ENCODE measurements at regions not wholly inside any gene's neighbourhood (a gene's known extent, or its start where the extent isn't known, plus 50 kb on each side); places are given as distances from the start of the nearest gene placed in this dataset.

GRCh38 chr13:105827111-105827809 is 708.2 kb downstream of the EFNB2 start:
- Histone ChIP-seq H3K18ac (ENCODE audit: low read length) (no peak overlapping the region), H3K4me2 (ENCODE audit: insufficient read depth, low read length, poor library complexity, severe bottlenecking) (no peak overlapping the region), H3K79me1 (ENCODE audit: low read depth, low read length) (no peaks in the 10 kb centered on the region), H2BK15ac (ENCODE audit: low read length) (no peak overlapping the region), H3K23ac (ENCODE audit: low read depth, low read length, poor library complexity) (no peak overlapping the region), H4K8ac (ENCODE audit: low read depth, low read length) (no peak overlapping the region), H2AFZ (ENCODE audit: low read length) (peak overlapping the region; percentile 53), H3K4ac (ENCODE audit: low read length) (no peak overlapping the region), H2AK5ac (ENCODE audit: low read depth, low read length) (no peak overlapping the region), H3K27me3 (ENCODE audit: control insufficient read depth in 3 of 3, insufficient read depth in 3 of 3, low read depth in 1 of 3, low read length in 3 of 3) (no peaks in the 10 kb centered on the region), H3K27ac (replicated peaks; ENCODE audit: low read length) (no peak overlapping the region), H4K91ac (ENCODE audit: low read depth, low read length, poor library complexity) (no peak overlapping the region), H3K4me1 (ENCODE audit: control insufficient read depth in 2 of 2, insufficient read depth in 1 of 2, low read depth in 1 of 2, low read length in 2 of 2) (no peaks in the 10 kb centered on the region), H2BK12ac (ENCODE audit: low read length) (no peak overlapping the region), H3K4me3 (ENCODE audit: low read length in 2 of 2) (no peak overlapping the region), H3K9ac (ENCODE audit: low read depth, low read length, poor library complexity) (no peak overlapping the region), H3K14ac (ENCODE audit: low read length) (no peak overlapping the region), H2BK120ac (ENCODE audit: low read depth, low read length) (no peak overlapping the region), H3K9me3 (replicated peaks in 1 of 2; ENCODE audit: control insufficient read depth in 2 of 2, insufficient read depth in 1 of 2, low read depth in 1 of 2, low read length in 2 of 2) (peaks cover 0 to 3% of the 10 kb centered on the region in 2 donors), H2BK5ac (ENCODE audit: low read length) (no peak overlapping the region), H3K36me3 (replicated peaks in 1 of 2; ENCODE audit: control insufficient read depth in 2 of 2, insufficient read depth in 2 of 2, low read length in 2 of 2) (no peaks in the 10 kb centered on the region)
- no peak for DNase-seq (ENCODE audit: low spot score)
- WGBS, 2 donors (ENCODE audit: extremely low coverage in 2 of 2, insufficient read length in 2 of 2, insufficient replicate concordance in 1 of 2) = no CpG with 5 or more reads among the region's 7 CpGs

GRCh38 chr13:105825071-105825470 is 710.4 kb downstream of the EFNB2 start:
- Histone ChIP-seq H3K4ac (ENCODE audit: low read length) (no peak overlapping the region), H2BK12ac (ENCODE audit: low read length) (no peak overlapping the region), H4K8ac (ENCODE audit: low read depth, low read length) (no peak overlapping the region), H3K9me3 (replicated peaks in 1 of 2; ENCODE audit: control insufficient read depth in 2 of 2, insufficient read depth in 1 of 2, low read depth in 1 of 2, low read length in 2 of 2) (peaks cover 0 to 3% of the 10 kb centered on the region in 2 donors), H3K36me3 (replicated peaks in 1 of 2; ENCODE audit: control insufficient read depth in 2 of 2, insufficient read depth in 2 of 2, low read length in 2 of 2) (no peaks in the 10 kb centered on the region), H2BK120ac (ENCODE audit: low read depth, low read length) (no peak overlapping the region), H3K27ac (replicated peaks; ENCODE audit: low read length) (no peak overlapping the region), H2AK5ac (ENCODE audit: low read depth, low read length) (no peak overlapping the region), H2BK5ac (ENCODE audit: low read length) (no peak overlapping the region), H3K14ac (ENCODE audit: low read length) (no peak overlapping the region), H3K9ac (ENCODE audit: low read depth, low read length, poor library complexity) (no peak overlapping the region), H3K23ac (ENCODE audit: low read depth, low read length, poor library complexity) (no peak overlapping the region), H2BK15ac (ENCODE audit: low read length) (no peak overlapping the region), H3K4me1 (ENCODE audit: control insufficient read depth in 2 of 2, insufficient read depth in 1 of 2, low read depth in 1 of 2, low read length in 2 of 2) (no peaks in the 10 kb centered on the region), H3K79me1 (ENCODE audit: low read depth, low read length) (no peaks in the 10 kb centered on the region), H3K18ac (ENCODE audit: low read length) (no peak overlapping the region), H2AFZ (ENCODE audit: low read length) (no peak overlapping the region), H3K27me3 (ENCODE audit: control insufficient read depth in 3 of 3, insufficient read depth in 3 of 3, low read depth in 1 of 3, low read length in 3 of 3) (no peaks in the 10 kb centered on the region), H3K4me2 (ENCODE audit: insufficient read depth, low read length, poor library complexity, severe bottlenecking) (no peak overlapping the region), H4K91ac (ENCODE audit: low read depth, low read length, poor library complexity) (no peak overlapping the region), H3K4me3 (ENCODE audit: low read length in 2 of 2) (no peak overlapping the region)
- WGBS, 2 donors (ENCODE audit: extremely low coverage in 2 of 2, insufficient read length in 2 of 2, insufficient replicate concordance in 1 of 2) = no CpG with 5 or more reads among the region's 1 CpG
- DNase-seq (ENCODE audit: low spot score) = no peak

GRCh38 chr13:105821337-105821736 is 714.1 kb downstream of the EFNB2 start:
- H3K27me3 ChIP-seq (ENCODE audit: control insufficient read depth in 3 of 3, insufficient read depth in 3 of 3, low read depth in 1 of 3, low read length in 3 of 3) = no peaks in the 10 kb centered on the region
- no peaks in the 10 kb centered on the region for H3K79me1 ChIP-seq (ENCODE audit: low read depth, low read length)
- H3K14ac ChIP-seq (ENCODE audit: low read length) = no peak overlapping the region
- H3K27ac ChIP-seq (replicated peaks; ENCODE audit: low read length) = no peak overlapping the region
- H3K4ac ChIP-seq (ENCODE audit: low read length) = no peak overlapping the region
- H3K36me3 ChIP-seq (replicated peaks in 1 of 2; ENCODE audit: control insufficient read depth in 2 of 2, insufficient read depth in 2 of 2, low read length in 2 of 2) = no peaks in the 10 kb centered on the region
- H3K4me3 ChIP-seq (ENCODE audit: low read length in 2 of 2) = no peak overlapping the region
- H2BK12ac ChIP-seq (ENCODE audit: low read length) = no peak overlapping the region
- peaks cover 0 to 3% of the 10 kb centered on the region in 2 donors for H3K9me3 ChIP-seq (replicated peaks in 1 of 2; ENCODE audit: control insufficient read depth in 2 of 2, insufficient read depth in 1 of 2, low read depth in 1 of 2, low read length in 2 of 2)
- no peak overlapping the region for H3K4me2 ChIP-seq (ENCODE audit: insufficient read depth, low read length, poor library complexity, severe bottlenecking)
- no peak overlapping the region for H2BK15ac ChIP-seq (ENCODE audit: low read length)
- no peak overlapping the region for H4K8ac ChIP-seq (ENCODE audit: low read depth, low read length)
- H2AFZ ChIP-seq (ENCODE audit: low read length) = no peak overlapping the region
- H3K23ac ChIP-seq (ENCODE audit: low read depth, low read length, poor library complexity) = no peak overlapping the region
- H2BK120ac ChIP-seq (ENCODE audit: low read depth, low read length) = no peak overlapping the region
- DNase-seq (ENCODE audit: low spot score) = no peak
- no peak overlapping the region for H4K91ac ChIP-seq (ENCODE audit: low read depth, low read length, poor library complexity)
- H3K9ac ChIP-seq (ENCODE audit: low read depth, low read length, poor library complexity) = no peak overlapping the region
- H2BK5ac ChIP-seq (ENCODE audit: low read length) = no peak overlapping the region
- H3K4me1 ChIP-seq (ENCODE audit: control insufficient read depth in 2 of 2, insufficient read depth in 1 of 2, low read depth in 1 of 2, low read length in 2 of 2) = peaks cover 0 to 2% of the 10 kb centered on the region in 2 donors
- WGBS, 2 donors (ENCODE audit: extremely low coverage in 2 of 2, insufficient read length in 2 of 2, insufficient replicate concordance in 1 of 2) = no CpG with 5 or more reads among the region's 2 CpGs
- no peak overlapping the region for H3K18ac ChIP-seq (ENCODE audit: low read length)
- no peak overlapping the region for H2AK5ac ChIP-seq (ENCODE audit: low read depth, low read length)

GRCh38 chr13:105820415-105820814 is 715.0 kb downstream of the EFNB2 start:
- Histone ChIP-seq H3K18ac (ENCODE audit: low read length) (no peak overlapping the region), H2BK120ac (ENCODE audit: low read depth, low read length) (no peak overlapping the region), H3K27ac (replicated peaks; ENCODE audit: low read length) (no peak overlapping the region), H3K9me3 (replicated peaks in 1 of 2; ENCODE audit: control insufficient read depth in 2 of 2, insufficient read depth in 1 of 2, low read depth in 1 of 2, low read length in 2 of 2) (peaks cover 0 to 3% of the 10 kb centered on the region in 2 donors), H3K4me3 (ENCODE audit: low read length in 2 of 2) (no peak overlapping the region), H2BK12ac (ENCODE audit: low read length) (no peak overlapping the region), H4K8ac (ENCODE audit: low read depth, low read length) (no peak overlapping the region), H2BK15ac (ENCODE audit: low read length) (no peak overlapping the region), H3K14ac (ENCODE audit: low read length) (no peak overlapping the region), H3K4ac (ENCODE audit: low read length) (no peak overlapping the region), H3K27me3 (ENCODE audit: control insufficient read depth in 3 of 3, insufficient read depth in 3 of 3, low read depth in 1 of 3, low read length in 3 of 3) (no peaks in the 10 kb centered on the region), H3K23ac (ENCODE audit: low read depth, low read length, poor library complexity) (no peak overlapping the region), H3K9ac (ENCODE audit: low read depth, low read length, poor library complexity) (no peak overlapping the region), H4K91ac (ENCODE audit: low read depth, low read length, poor library complexity) (no peak overlapping the region), H3K36me3 (replicated peaks in 1 of 2; ENCODE audit: control insufficient read depth in 2 of 2, insufficient read depth in 2 of 2, low read length in 2 of 2) (no peaks in the 10 kb centered on the region), H3K4me1 (ENCODE audit: control insufficient read depth in 2 of 2, insufficient read depth in 1 of 2, low read depth in 1 of 2, low read length in 2 of 2) (peaks cover 0 to 2% of the 10 kb centered on the region in 2 donors), H2AK5ac (ENCODE audit: low read depth, low read length) (no peak overlapping the region), H3K4me2 (ENCODE audit: insufficient read depth, low read length, poor library complexity, severe bottlenecking) (no peak overlapping the region), H2BK5ac (ENCODE audit: low read length) (no peak overlapping the region), H3K79me1 (ENCODE audit: low read depth, low read length) (no peaks in the 10 kb centered on the region), H2AFZ (ENCODE audit: low read length) (no peak overlapping the region)
- no CpG with 5 or more reads among the region's 3 CpGs for WGBS, 2 donors (ENCODE audit: extremely low coverage in 2 of 2, insufficient read length in 2 of 2, insufficient replicate concordance in 1 of 2)
- no peak for DNase-seq (ENCODE audit: low spot score)

Data from neuronal stem cell (in vitro differentiated cells).